HG02642 (cell line): ENCODE measurements at regions not wholly inside any gene's neighbourhood (a gene's known extent, or its start where the extent isn't known, plus 50 kb on each side); places are given as distances from the start of the nearest gene placed in this dataset.

ENCODE experiments used
- ATAC-seq: cut with Tn5 transposase; IDR thresholded peaks from one replicate; pipeline ENCODE4 v1.9.1; 2021; ENCODE audit warnings: mild to moderate bottlenecking; ENCODE audit not compliant: unreplicated experiment, poor library complexity

DNA sequence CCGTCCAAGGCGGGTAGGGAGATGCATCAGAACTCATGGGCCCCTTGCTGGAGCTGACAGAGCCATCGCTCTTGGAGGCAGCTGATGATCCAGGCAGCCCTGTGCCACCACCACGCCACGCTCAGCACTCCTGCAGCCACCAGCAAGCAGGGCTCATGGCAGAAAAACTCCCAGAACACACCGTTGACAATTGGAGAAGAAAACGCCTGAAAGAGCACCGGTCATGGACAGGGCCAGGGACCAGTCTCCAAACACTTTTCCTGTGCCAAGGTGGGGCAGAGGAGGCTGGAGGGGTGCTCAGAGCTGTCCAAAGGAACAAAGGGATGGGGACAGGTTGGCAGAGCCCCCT lies 132.2 kb downstream of the FOXL1 start:
- no peak for ATAC-seq

GRCh38 chr16:86712158-86713009 lies 134.0 kb downstream of the FOXL1 start:
- ATAC-seq: no peak

- ATAC-seq: no peak
Measured at GRCh38 chr16:86713021-86713631, 134.8 kb downstream of the FOXL1 start.

- no peak for ATAC-seq
Measured at GRCh38 chr16:86714166-86714565, 135.8 kb downstream of the FOXL1 start.

- ATAC-seq: no peak
Measured at GRCh38 chr16:86716649-86717048, 138.3 kb downstream of the FOXL1 start.

- ATAC-seq: no peak
Measured at GRCh38 chr16:86718118-86718517, 139.8 kb downstream of the FOXL1 start.

- ATAC-seq: no peak
Measured at GRCh38 chr16:86722970-86723369, 144.6 kb downstream of the FOXL1 start.

DNA sequence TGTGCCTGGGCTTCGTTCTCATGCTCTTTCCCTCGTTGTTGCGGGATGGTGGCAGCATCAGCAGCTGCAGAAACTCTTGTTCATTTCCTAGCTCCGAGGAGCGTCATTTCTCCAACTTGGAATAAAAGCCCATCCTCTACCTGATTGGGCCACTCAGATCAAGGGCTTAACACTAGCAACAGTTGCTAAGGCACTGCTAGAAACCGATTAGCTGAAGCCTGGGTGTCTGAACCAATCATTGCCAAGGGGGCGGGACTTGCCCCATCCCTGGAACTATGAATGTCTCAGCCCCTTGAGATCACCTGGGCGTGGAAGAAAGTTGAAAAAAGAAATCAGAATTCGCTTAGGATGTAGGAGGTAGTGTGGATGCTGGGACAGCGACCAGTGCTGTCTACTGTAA lies 145.3 kb downstream of the FOXL1 start:
- ATAC-seq: no peak

DNA sequence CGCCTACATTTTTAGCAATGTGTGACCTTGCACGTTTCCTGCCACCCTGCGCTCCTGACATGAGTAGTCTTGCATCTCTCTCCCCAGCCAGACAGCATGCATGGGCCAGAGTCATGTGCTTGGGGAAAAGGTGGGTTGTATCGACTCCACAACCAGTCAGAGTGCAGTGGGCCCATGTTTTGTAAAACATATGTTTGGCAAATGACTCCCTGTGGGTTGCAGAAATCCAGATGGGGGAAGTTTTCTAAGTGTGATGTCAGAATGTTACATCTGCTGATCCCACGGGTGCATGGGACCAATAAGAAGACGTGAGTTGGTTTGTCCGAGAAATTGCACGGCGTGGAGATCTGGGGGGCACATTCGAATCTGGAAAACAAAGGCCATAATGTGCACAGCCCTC lies 147.1 kb downstream of the FOXL1 start:
- ATAC-seq: no peak

- ATAC-seq: no peak
Measured at GRCh38 chr16:86726340-86726739, 148.0 kb downstream of the FOXL1 start.

DNA sequence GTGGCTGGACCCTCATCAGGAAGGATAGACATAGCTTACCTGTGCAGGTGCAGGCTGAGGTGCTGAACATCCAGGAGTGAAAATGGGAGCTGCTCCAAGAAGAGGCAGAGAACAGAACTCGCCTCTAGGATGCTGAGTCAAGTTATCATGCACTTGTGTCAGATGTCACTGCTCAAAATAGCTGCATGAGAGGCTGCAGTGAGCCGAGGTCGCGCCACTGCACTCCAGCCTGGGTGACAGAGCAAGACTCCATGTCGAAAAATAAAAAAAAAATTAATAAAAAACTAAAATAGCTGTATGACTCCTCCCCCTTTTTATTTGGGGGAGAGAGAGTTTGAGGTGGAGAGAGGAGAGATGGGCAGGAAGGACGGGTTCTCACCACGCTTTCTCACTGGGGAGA lies 148.8 kb downstream of the FOXL1 start:
- ATAC-seq: no peak

DNA sequence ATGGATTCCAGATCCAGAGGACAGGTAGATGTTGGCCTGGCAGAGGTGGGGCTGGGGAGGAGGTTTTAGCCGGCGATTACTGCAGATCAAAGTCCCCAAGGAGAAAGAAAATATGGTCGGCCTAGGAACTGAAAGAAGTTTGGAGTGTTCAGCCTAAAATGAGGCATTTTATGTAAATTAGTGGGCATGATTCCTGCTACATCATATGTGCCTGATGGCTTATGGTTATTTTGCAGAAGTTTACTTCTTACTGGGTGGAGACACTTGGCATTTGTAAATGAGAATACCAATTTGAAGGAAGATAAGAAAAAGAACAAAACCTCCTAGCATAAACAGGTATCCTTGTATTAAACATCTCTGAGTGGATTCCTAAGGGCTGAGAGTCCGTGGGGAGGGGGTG lies 149.3 kb downstream of the FOXL1 start:
- ATAC-seq: no peak

GRCh38 chr16:86729686-86730085 lies 151.3 kb downstream of the FOXL1 start:
- no peak for ATAC-seq

- ATAC-seq: no peak
Measured at GRCh38 chr16:86730086-86730485, 151.7 kb downstream of the FOXL1 start.

DNA sequence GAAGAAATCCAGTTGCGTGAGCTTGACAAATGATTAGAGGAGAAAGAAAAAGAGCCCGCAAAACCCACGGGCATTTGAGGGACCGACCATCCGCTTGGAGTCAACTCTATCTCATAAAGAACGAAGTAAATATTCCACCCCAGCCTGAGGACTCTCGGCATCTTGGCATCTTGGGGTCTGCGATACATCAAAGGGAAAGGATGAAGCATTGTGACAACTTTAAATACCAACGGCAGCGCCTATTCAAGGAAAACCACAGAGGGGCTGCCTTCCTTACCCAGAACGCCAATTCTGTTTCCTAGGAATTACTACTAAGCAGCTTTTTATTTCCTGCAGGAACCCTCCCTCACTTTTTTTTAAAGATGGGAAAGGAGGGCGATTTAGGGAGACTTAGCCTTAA lies 152.2 kb downstream of the FOXL1 start:
- no peak for ATAC-seq

DNA sequence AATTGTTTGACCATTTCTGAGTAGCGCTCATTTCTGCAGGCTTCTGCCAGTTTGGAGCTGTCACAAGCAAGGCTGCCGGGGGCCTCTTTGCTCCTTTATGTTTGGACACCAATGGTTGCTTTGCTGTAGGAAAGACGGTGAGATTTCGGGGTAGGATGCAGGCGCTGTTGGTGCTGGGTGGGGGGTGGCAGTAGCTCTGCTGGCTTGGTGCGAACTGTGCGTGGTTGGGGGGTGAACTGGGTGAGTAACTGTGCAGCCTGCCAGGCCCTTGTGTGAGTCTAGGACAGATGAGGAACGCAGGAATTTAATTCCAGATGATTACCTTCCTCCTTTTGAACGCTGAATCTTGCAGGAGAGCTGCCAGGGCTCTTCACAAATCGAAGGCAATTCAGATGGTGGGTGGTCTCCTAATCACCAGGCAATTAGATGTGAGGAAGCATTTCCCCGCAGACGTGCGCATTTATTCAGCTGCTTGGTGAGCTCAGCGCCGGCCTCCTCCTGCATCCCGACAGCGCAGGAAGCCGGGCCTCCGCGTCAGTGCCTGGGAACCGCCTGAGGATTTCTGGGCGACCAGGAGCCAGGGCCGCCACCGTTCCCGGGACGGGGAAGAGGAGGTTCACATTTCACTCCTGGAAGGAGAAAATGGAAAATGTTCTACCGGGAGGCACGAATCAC lies 154.4 kb downstream of the FOXL1 start:
- no peak for ATAC-seq

DNA sequence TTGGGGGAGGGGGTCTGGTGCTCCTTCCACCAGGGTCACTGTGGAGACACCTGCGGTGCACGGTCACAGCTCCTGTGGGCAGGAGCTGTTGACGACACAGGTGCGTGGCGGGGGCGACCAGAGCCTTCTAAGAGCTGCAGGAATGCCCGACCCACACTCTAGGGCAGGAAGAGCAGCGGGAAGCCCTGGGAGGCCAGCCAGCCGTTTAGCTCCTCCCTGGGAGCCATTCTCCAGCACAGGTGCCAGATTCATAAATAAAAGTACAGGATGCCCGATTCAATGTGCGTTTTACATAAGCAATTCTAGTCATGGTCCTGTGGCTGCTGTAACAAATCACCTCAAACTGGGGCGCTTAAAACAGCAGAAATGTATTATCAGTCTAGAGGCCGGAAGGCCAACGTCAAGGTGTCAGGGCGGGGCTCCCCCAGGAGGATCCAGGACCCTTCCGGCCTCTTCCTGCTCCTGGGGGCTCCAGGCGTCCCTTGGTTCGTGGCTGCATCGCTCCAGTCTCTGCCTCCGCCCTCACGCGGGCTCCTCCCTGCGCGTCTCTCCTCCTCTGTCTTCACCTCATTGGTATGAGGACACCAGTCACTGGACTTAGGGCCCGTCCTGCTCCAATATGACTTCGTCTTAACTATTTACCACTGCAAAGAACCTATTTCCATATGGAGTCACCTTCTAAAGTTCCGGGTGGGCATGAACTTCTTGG lies 155.4 kb downstream of the FOXL1 start:
- no peak for ATAC-seq

DNA sequence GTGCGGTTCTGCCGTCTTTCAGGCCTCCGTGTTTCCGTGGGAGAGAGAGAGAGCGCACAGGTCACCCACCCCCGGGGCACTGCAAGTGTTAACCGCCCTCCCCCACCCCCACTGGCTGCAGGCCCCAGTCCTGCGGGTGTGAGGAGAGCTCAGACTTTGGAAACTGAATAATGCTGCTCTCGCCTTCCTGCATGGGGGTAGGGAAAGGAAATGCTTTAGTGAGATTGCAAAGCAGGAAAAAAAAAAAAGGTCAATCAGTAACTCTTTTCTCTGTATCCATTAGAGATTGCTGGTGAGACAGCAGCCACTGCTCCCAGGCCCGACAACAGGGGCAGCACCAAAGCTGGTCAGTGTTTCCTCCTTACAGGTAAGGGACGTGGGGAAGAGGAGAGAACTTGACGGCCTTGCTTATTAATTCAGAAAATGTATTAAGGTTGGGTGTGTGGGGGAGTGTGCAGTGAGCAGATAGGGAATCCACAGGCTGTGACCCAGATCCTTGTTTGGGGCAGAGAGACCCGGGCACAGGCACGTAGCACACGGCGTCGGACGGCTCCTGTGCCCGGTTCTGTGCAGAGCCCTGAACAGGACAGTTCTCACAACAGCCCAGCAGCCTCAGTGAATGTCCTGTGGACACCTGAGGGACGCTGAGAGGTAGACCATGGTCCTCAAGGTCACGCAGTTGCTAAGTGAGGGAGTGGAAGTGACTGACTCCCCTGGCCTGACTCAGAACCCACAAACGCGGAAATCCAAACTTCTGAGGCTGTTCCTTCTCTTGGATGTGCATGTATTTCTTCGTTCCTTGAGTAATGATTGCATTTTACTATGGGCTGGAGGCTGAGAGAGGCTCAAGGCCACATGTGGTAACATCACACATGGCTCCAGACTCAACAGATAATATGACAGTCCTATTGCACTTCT lies 156.5 kb downstream of the FOXL1 start:
- no peak for ATAC-seq

DNA sequence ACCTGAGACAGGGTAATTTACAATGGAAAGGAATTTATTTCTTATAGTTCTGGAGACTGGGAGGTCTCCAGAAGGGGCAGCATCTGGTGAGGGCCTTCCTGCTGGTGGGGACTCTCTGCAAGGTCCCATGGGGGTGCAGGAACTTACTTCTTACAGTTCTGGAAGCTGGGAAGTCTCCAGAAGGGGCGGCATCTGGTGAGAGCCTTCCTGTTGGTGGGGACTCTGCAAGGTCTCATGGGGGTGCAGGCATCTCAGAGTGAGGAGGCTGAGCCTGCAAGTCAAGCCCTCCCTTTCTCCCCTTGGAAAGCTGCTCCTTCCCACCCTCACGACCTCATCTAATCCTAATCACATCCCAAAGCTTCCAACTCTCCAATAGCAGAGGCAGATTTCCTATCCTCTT lies 157.4 kb downstream of the FOXL1 start:
- no peak for ATAC-seq

DNA sequence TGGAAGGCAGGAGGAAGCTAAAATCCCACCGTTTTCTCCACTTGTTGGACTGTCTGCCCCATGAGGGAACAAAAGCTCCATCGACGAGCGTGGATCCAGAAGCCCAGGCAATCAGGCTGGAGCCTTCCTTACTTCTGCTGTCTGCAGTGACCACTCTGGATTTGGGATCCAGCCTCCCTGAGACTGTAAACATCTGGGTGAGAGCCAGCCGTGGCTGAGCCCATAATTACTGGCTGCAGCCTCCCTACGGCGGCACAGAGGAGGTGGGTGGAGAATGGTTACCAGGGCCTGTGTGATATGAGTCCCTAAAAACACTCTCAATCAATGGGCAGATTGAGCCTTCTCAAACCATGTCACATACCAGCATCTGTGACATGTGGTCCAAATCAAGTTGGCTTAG lies 158.2 kb downstream of the FOXL1 start:
- ATAC-seq: no peak
